ENCODE measurements at regions not wholly inside any gene's neighbourhood (a gene's known extent, or its start where the extent isn't known, plus 50 kb on each side); places are given as distances from the start of the nearest gene placed in this dataset.
"Not testable (repeated sequence)": the region's sequence is repeated elsewhere in the genome, so short reads cannot be mapped to it uniquely, and the experiment has no call there.

GRCh38 chr6:144767051-144767450 lies 481.9 kb downstream of the UTRN start:
- no peak for DNase-seq (ENCODE audit: low read depth)

DNA sequence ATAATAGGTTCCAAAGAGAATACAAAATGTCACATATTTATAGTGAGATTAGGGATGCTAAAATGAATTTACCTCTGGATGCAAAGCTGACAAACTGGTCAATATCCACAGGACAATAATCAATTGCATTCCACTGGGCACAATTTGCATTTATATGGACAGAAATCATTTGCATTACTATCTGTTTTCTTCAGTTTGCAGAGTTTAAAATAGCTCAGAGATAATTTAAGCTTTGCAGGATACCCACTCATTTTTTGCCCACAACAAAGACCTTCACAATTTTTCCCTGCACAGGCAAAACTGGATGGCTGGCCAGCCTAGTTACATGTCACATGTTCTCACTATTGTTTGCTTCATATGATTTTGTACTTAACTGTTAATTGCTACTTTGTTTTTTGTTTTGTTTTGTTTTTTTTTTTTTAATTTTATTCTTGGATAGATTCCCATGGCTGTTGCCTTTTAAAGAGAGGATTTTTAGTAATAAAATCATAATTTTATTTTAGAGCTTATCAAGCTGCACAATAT lies 483.5 kb downstream of the UTRN start:
- no peak for DNase-seq (ENCODE audit: low read depth)

- no peak for DNase-seq (ENCODE audit: low read depth)
Measured at GRCh38 chr6:144769142-144769541, 484.0 kb downstream of the UTRN start.

DNA sequence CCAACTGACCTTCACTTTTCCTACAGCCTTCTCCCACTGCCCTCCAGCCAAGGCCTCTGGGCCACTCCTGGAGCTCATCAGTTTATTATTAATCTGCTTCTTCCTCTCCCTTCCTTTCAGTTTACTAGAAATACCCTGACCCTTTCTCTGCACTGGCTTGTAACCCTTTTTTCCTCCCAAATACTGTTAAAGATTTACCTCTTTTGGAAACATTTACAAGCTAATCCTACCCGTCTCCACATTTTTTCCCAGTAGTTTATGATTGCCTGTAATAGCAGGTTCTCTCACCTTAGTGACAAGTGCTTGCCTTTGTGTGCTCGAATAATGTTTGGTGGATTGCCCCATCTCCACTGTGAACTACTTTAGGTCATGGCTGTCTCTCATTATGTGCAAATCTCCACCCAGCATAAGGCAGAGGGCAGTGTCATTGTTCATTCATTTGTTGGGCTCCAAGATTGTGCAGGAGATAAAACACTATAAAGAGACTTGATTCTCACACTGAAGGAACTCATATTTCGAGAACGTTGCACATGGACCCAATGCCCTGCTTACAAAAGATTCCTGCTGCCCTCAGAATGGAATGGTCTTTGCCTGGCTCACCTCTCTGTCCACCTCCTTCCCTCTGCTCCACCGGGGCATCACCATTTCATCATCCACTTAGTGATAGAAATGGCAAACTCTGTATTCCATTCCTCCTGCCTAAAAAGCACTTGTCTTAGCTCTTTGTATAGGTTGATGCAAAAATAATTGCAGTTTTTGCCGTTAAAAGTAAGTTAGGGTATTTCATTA lies 491.1 kb downstream of the UTRN start:
- DNase-seq (ENCODE audit: low read depth) = no peak

DNA sequence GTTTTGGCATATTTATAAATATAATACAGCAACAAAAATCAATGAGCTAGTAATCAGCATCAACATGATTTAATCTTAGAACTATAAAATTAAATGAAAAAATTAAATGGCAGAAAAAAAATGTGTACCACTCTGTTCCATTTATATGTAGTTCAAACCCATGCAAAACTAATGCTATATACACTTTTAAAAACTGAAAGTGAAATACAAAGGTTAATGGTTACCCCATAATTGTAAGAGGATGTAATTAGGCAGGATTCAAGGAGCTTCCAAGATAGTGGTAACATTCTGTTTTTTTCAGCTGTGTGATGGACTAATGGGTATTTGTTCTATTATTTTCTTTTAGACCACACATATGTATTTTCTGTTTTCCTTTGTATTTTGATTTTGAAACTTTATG lies 492.1 kb downstream of the UTRN start:
- no peak for DNase-seq (ENCODE audit: low read depth)

- DNase-seq (ENCODE audit: low read depth) = no peak
Measured at GRCh38 chr6:144778056-144778455, 492.9 kb downstream of the UTRN start.

- peak; percentile 5 for DNase-seq (ENCODE audit: low read depth)
Measured at GRCh38 chr6:144778773-144779492, 493.8 kb downstream of the UTRN start.

DNA sequence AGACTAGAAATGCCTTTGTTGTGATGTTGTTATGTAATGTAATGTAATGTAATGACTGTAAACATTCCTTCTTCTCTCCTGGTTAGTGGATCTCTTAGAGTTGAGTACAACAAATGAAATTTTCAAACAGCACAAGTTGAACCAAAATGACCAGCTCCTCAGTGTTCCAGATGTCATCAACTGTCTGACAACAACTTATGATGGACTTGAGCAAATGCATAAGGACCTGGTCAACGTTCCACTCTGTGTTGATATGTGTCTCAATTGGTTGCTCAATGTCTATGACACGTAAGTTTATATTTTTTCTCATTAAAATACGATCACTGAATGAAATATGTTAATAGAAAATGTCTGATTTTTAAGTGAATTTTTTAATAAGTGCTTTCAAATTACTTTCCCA lies 496.7 kb downstream of the UTRN start:
- DNase-seq (ENCODE audit: low read depth) = no peak

DNA sequence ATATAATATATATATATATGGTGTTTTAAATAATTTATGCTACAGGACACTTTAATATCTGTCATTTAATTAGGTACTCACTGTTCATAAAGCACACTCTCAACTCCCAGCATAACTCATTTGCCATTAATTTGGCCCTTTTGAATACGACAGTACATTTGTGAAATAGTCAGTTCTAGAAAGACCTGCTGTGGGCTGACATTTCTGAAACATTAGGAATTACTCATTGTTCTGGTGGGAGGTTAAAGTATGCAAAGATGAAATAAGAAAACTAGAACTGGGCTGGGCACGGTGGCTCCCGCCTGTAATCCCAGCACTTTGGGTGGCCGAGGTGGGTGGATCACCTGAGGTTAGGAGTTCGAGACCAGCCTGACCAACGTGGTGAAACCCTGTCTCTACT lies 497.5 kb downstream of the UTRN start:
- DNase-seq (ENCODE audit: low read depth) = no peak

DNA sequence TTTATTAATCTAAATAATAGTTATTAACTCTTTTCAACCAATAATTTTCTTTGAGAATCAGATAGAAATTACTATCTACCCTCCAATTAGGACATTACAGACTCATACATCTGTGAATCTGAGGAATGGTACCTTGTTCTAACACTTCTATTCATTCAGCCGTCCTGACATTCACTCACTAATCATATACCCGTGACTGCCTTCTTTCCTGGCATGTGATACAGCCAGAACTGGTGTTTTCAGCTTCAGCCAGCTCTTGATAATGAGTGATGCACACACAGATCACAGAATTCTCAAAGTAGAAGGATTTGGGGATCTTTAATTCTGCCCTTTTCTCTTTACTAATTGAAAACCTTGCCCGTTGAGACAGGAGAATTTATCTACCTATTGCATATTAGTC lies 499.9 kb downstream of the UTRN start:
- DNase-seq (ENCODE audit: low read depth) = no peak

GRCh38 chr6:144786825-144787224 lies 501.7 kb downstream of the UTRN start:
- no peak for DNase-seq (ENCODE audit: low read depth)

GRCh38 chr6:144793744-144794143 lies 508.6 kb downstream of the UTRN start:
- DNase-seq (ENCODE audit: low read depth) = no peak

DNA sequence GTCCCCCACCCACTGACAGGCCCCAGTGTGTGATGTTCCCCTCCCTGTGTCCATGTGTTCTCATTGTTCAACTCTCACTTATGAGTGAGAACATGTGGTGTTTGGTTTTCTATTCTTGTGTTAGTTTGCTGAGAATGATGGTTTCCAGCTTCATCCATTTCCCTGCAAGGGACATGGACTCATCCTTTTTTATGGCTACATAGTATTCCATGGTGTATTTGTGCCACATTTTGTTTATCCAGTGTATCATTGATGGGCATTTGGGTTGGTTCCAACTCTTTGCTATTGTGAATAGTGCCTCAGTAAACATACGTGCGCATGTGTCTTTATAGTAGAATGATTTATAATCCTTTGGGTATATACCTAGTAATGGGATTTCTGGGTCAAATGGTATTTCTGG lies 509.9 kb downstream of the UTRN start:
- DNase-seq (ENCODE audit: low read depth) = not testable (repeated sequence)

- no peak for DNase-seq (ENCODE audit: low read depth)
Measured at GRCh38 chr6:144796070-144796469, 510.9 kb downstream of the UTRN start.

- DNase-seq (ENCODE audit: low read depth) = peak; percentile 28
Measured at GRCh38 chr6:144797881-144798589, 512.9 kb downstream of the UTRN start.

DNA sequence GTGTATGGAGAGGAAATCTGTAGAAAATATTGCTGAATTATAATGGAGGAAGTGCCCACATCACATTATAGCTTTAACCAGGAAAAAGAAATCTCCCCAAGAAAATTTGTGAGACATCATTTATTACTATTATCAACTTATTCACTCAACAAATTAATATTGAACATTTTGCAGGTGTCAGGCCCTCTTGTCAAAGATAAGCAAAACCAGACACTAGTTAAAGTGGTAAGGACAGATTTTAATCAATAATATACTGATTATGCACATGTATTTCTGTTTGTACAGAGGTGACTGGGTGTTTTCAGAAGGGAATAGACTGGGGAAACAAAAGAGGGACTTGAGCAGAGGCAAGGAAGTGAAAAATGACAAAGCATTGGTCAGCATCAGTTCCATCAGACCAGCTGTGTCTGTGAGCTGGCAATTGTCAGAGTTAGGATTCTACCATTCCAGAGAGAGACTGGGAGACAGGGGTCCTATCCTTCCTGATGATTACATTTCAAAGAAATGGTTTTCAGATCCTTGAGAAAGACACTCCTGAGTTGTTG lies 519.2 kb downstream of the UTRN start:
- no peak for DNase-seq (ENCODE audit: low read depth)

DNA sequence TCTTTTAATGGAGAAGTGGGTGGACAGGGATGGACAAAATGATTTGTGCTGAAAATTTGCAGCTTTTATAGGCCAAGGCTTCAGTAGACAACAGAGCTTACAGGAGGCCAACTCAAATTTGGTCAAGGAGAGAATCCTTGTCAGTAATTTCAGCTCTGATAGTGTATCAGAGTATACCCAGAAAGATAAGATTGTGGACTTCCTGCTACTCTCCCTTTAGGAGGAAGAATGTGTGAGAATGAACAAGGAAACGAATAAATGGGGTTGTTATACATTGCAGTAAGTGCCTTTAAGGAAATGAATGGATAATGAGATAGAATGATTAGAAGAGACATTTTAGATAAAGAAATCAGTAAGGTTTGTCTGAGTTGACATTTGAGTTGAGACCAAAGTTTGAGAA lies 519.9 kb downstream of the UTRN start:
- no peak for DNase-seq (ENCODE audit: low read depth)

GRCh38 chr6:144806222-144806621 lies 521.1 kb downstream of the UTRN start:
- DNase-seq (ENCODE audit: low read depth) = no peak

DNA sequence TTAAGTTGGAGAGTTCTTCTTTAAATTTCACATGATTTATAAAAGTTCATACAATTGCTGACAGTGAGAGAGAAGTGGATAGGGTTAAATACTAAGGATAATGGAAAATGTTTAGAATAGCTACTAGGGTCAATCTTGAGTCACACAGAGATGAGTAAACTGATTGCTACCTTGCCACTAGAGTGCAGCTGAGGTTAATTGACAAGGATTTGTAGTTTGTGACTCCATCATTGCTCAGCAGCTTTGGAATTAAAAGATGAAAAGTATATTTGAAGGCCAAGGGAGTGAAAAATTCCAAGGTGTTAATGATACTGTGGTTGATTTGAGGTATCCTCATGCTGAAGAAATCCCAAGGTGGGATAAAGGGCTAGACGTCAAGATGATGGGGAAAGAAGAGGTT lies 524.0 kb downstream of the UTRN start:
- DNase-seq (ENCODE audit: low read depth) = peak; percentile 50

GRCh38 chr6:144809969-144810368 lies 524.8 kb downstream of the UTRN start:
- DNase-seq (ENCODE audit: low read depth) = no peak

- no peak for DNase-seq (ENCODE audit: low read depth)
Measured at GRCh38 chr6:144811140-144811539, 526.0 kb downstream of the UTRN start.

GRCh38 chr6:144816936-144817335 lies 531.8 kb downstream of the UTRN start:
- DNase-seq (ENCODE audit: low read depth) = no peak

All from RPMI7951 (cell line).